Stimulated activated CD4-positive, alpha-beta T cell treated with anti-CD3 and anti-CD28 coated beads, Interleukin-15, amount 100 ng/mL, for 1 hour (primary cell): ENCODE measurements at regions not wholly inside any gene's neighbourhood (a gene's known extent, or its start where the extent isn't known, plus 50 kb on each side); places are given as distances from the start of the nearest gene placed in this dataset.

Experiments used
- DNase-seq, 2 donors: peaks; one replicate each; pipeline ENCODE4 v3.0.0-alpha.2; 2020; ENCODE audit warnings: low read depth in 1 of 2, low spot score in 1 of 2

DNA sequence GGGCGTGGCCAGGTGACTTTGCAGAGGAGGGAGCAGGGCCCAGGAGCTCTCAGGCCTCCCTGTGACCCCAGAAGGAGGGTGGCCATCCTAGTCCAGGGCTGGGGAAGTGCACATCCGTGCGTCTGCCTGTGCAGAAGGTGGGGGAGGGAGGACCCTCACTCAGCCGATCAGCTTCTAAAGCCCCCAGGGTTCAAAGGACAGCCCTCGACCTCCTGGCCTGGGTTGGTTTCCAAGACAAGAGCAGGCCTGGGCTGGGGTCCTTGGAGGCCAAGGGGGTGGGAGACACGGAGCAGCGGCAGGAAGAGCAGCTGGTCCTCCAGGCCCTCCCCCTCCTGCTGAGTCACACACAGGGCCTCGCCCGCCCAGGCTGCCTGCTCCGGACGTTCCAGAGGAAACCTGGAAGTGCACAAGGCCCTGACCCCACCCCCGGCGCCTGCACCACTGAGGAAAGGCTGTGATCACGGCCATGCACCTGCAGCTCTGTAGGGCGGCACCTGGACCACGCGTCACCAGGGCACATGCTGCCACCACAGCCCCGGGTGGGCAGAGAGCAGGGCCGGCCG, 67.1 kb upstream of the ZNF469 start:
- DNase-seq: no peak

DNA sequence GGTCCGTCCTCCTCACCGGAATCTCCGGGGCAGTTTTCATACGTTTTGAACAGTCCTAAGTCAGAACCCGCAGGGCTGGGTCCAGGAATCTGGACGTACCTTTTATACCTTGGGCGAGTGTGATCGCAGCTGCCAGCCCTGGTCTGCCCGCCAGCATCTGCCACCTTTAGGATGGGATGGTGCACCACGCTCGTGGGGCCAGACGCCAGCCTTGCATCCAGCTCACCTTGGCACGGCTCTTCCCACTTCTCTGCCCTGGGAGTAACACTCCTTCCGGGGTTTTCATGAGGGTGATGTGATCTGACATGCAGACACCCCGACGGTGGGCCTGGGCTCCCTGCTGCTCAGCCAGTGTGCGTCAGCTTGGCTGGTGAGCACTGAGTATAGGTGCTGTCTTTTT, 66.6 kb upstream of the ZNF469 start:
- no peak for DNase-seq

DNA sequence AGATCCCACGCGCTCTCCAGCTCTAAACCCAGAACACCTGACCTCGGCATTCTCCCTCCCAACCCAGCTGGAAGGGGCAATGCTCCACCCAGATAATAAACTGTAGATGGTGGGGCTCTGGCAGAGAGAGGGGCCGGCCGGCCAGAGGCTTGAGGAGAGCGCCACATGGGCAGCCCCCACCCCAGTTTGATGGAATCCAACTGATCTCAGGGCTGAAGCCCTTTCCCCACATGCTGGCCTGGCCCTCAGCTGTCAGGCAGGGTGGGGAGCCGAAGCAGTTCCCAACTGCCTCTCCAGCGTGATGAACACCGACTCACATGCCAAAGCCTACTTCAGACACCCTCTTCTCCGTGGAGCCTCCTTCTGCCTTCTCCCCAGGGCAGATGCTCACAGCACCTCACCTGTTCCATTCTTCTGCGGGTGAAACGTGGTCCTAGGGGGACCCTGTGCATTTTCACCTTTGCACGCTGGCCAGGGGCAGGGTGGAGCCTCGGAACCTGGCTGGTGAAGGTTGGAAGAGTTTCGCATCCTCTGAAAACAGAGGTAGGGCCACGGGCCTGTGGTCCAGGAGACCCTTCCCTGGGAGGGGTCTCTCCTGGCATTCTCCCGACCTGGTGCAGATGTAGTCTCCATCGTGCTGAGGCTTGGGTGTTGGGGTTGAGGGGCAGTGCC, 65.7 kb upstream of the ZNF469 start:
- no peak for DNase-seq

DNA sequence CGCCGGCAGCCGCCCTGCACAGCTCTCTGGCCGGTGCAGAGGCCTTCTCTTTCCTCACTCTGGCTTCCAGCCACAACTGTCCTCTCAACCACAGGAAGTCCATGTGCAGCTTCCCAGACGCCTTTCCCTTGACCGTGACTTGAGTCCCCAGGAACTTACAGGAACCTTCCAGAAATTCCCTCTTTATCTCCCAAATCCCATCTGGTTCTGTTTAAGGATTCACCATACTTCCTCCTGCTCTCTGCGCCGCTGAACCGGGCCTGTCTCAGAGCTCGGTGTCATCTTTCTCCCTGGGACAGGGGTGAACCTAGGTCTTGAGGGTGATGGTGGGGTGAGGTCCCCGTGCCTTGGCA, 65.2 kb upstream of the ZNF469 start:
- DNase-seq: no peak

DNA sequence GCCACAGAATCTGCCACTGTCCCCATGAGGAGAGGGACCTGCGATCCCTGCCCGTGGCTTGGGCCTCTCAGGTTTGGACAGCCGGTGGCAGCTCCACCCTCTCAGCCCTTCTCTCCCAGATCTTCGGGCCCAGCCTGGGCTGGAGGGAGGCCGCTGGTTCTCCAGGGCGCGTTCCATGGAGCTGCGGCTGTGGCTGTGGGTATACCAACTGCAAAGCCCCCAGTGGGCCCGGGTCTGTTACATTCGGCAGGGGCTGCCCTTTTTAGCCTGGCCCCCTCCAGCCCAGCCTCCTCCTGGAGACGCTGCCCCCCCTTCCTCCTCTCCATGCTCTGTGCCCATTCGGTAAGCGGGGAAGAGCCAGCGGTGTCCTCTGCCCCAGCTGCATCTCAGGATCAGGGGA, 64.7 kb upstream of the ZNF469 start:
- no peak for DNase-seq

DNA sequence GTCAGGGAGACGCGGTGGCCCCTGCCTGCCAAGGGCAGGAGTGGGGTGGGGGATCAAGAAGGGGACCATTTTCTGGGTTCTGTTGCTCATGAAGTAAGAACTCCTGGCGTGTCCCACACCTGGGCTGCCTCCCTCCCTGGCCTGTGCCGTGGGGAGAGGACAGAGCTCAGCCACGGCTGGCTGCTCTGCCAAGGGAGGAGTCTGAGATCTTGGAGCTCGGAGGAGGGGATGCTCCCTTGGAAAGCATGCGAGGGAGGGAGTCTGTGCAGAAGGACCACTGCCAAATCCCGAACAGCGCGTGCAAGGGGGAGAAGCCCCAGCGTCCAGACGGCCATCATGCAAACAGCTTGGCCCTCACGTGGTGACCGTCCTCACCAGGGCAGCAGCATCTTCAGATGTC, 64.2 kb upstream of the ZNF469 start:
- DNase-seq: no peak

DNA sequence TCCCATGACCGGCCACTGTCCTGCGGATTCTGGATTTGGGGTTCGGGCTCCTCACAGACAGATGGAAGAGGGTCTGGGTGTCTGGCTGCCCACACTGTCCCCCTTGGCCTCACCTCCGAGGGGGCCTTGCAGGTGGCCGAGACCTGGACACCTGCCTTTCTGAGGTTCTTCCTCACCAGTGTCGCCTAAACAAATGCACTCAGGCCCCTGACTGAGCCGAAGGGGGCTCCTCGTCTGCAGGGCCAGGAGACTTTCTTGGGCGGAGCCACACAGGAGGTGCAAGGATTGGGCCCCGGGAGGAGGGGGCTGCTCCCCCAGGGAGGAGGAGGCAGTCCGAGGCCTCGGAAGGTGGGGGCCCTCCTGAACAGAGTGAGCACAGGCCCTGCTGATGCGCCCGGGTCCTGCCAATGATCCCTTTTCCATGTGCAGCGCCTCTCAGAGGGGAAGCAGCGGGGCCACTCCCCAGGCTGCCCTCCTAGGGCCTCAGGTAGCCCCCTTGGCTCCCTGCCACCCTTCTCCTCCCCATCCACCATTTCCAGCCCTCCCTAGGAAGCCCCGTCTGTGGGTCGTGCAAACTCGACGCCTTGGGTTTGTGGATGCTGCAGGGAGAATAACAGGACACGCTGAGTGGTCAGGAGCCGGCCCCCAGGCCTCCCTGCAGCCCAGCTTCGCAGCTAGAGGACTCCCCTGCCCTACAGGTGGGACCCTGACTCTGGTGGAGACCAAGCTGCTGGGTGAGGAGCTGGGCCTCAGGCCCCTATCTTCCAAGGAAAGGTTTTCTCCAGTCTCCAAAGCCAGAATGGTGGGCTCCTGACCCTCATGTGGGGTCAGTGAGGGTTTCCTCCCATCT, 63.4 kb upstream of the ZNF469 start:
- no peak for DNase-seq

DNA sequence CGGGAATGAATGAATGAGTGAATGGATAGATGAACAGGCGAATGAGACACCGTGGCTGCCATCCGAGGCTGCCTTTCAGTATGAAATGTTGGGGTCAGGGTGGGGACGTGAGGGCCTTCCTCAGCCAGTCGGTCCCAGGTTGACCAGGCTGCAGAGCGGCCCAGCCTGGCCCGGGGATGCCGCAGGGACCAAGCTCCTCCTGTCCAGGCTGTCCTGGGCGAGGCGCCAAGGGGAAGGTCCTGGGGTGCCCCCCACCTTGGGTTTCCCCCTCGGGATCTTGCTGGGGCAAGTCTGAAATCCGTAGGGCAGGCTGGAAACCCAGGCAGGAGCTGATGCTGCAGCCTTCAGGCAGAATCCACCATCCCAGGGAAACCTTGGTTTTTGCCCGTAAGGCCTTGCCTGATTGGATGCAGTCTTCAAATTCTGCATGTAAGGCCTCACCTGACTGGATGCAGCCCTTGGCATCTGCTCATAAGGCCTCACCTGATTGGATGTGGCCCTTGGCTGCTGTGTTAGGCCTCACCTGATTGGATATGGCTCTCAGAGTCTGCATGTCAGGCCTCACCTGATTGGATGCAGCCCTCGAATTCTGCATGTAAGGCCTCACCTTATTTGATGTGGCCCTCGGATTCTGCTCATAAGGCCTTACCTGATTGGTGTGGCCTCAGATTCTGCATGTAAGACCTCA, 61.7 kb upstream of the ZNF469 start:
- DNase-seq: no peak

DNA sequence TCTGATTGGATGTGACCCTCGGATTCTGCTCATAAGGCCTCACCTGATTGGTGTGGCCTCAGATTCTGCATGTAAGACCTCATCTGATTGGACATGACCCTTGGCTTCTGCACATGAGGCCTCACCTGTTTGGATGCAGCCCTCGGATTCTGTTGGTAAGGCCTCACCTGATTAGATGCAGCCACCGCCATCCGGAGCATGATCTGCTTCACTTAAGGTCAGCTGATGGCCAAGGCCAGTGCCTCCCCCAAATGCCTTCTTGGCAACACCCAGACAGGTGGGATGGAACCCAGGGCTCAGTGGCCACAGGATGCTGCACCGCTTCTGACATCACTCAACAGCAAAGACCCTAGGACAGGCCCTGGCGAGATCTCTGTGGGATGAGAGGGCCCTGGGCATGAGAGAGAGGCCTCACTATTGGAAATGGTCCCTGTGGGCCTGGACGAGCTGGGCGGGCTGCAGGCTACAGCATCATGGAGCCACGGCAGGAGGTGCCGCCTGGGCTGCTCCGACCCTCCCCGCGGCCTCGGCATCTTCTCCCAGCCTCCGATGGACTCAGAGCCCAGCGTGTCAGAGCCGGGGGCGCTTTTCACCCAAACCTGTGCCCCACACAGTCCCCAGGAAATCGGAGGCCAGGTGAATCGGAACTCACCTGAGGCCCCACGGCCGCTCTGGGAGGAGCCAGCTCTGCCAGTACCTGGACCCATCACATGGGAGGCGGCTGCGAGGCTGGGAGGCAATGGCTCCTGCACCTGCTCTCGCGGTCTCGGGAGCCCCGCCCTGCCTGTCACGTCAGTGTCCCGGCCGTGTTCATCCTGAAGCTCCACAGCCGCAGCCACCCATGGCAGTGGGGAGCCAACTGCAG, 60.9 kb upstream of the ZNF469 start:
- DNase-seq: no peak

DNA sequence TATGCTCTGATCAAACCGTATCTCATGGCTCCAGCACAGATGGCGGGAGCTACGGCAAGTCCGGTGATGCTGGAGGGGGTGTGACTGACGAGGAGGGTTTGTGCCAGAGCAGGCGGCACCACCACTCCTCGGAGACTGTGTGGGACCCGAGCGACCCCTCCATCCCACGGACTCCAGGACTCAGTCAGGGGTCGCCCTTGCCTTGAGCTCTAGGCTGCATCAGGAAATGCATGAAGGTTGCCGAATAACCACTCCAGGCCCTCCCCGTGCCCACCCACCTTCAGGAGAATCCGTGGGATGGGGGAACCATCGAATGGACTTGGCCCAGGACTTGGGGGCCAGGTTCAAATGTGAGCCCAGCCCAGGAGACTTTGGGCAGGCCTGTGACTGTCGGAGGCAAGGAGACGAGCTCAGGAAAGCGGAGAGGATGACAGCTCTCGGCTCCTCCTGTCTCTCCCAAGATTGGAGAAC, 60.2 kb upstream of the ZNF469 start:
- no peak for DNase-seq

DNA sequence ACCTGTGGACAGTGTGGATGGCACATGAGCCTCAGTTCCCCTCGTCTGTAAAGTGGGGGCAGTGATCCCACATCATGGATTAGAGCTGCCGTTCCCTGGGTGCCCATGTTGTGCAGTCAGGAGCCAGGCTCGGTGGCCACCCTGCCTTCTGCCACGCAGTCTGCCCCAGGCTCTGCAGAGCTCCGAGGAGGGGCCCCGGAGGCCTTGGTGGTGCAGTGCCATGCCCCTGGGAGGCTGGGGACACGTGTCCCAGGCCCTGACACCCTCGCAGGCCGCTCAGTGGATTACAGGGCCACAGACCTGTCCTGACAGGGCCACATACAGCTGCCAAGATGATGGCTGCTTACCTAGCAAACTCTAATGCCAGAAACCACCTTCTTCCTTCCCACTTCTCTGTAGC, 59.7 kb upstream of the ZNF469 start:
- no peak for DNase-seq

DNA sequence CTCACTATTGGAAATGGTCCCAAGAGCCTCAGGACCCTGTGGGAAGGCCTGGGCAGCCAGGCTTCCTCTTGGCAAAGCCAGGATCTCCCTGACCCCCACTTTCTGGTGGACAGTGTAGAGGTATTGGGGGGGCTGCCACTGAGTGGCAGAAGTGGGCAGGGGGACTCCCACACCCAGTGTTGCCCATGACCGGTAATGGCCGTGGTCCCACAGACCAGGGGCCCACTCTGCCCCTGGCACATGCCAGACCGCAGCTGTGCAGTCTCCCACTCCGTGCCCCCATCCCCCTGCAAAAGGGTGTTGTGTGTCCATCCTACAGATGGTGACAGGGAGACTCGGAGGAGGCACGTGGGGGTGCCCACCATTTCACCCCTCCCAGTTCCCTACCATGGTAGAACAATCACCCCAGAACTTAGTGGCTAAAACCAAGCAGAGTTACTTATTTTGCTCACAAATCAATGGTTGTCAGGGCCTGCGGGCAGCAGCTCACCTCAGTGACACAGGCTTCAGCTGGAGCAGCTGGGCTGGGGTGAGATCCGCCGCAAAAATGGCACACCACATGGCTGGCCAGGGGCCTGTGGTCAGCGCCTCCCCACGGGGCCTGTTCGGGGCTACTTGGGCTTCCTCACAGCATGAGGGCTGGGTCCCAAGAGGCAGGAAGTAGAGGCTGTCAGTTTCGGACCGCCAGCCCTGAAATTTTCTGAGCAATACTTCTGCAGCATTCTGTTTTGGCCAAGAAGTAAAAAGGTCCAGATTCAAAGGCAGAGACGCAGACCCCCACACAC, 59.0 kb upstream of the ZNF469 start:
- no peak for DNase-seq

DNA sequence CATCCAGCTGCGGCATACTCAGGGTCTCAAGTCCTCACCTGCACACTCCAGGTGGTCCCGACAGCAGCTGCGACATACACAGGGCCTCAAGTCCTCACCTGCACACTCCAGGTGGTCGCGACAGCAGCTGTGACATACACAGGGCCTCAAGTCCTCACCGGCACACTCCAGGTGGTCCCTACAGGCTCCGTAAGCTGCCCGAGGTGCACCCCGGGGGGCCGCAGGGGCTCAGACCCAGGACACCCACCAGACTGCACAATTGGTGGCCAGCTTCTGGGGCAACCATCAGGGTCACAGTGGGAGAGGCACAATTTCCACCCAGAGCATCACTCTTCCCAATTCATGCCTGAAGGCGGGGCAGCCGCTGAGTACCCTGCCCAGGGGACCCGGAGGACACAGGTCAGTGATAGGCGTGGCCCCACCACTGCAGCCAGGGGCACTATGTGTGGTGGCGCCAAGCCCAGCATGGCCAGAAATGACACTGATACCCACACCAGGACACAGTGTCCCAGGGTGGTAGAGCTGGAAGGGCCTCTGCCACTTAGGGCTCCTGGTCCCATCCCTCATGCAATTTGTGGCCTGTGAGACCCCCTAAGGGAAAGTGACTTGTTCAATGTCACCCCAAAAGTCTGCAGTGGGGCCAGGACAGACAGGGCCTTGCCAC, 57.5 kb upstream of the ZNF469 start:
- DNase-seq: no peak

DNA sequence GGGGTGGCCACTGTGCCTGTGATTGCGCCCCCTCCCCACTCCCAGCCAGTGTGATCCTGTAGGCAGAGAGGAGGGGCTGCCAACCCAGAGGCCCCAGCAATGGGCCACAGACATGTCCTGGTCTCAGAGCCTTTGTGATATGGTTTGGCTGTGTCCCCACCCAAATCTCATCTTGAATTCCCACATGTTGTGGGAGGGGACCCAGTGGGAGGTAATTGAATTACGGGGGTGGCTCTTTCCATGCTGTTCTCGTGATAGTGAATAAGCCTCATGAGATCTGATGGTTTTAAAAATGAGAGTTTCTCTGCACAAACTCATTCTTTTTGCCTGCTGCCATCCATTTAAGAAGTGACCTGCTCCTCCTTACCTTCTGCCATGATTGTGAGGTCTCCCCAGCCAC, 56.8 kb upstream of the ZNF469 start:
- no peak for DNase-seq

DNA sequence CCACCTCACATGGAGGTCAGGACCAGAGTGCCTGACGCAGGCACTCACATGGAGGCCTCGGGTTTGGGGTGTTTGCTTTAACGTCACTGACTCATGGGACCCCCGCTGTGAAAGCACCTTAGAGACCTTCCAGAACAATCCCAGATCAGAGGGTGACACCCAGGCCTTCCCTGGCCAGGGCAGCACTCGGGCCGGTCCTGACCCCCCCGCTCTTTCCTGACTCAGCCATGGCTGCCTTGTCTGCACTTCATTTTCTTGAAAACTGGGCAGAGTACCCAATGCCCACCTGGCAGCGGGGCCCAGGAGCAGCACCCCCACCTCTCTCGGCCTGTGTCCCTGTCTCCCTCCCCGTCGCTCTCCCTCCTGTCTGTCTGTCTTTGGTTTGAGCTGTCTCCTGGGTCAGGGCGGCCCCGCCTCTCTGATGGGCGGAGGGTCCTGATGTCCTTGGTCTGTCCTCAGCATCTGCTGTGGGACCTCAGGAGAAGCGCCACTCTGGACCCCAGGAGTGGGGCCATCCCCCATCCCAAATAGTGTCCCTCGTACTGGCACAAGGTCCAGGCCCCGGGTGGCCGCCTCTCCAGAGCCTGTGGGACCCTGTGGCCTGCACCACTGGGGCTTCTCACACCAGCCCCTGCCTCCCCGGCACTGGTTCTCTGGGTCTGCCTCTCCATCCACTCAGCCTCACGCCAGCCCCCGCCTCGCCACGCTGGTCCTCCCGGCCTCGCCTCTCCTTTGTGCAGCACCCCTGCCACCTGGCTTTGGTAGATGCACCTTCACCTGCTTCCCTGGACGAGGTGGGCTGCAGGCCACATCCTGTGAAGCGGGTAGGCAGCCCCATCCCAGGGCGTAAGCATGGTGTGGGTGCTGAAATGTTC, 55.9 kb upstream of the ZNF469 start:
- no peak for DNase-seq

DNA sequence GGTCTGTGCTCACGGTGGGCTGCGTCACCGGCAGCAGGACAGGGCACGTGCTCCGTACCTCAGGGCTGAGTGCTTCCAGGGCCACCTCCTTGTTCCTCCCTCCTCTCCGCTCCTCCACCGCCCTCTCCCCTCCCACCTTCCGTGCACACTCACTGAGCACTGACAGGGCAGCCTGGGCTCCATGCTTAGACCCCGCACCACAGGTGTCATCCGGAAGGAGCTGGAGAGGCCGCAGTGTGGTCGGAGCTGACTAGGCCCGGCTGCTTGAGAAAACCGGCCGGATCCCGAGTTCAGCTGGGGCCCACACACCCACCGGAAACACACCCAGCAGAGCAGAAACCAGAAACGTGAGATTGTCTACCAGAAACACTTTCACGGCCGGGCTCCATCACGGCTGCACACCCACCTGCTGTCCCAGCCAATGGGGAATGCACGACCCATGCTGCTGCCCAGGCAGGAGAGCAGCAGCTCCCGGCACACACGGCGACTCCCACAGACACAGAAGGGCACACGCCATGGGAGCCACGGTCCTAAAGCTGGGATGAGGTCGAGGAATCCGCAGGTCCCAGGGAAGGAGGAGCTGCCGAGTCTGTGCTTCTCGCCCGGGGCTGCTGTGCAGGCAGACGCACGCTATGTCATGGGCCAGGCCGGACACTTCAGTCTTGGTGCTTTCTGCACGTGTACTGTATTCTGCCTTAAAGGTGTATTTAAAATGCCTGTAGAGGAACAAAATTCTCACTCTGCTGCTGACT, 55.0 kb upstream of the ZNF469 start:
- no peak for DNase-seq

DNA sequence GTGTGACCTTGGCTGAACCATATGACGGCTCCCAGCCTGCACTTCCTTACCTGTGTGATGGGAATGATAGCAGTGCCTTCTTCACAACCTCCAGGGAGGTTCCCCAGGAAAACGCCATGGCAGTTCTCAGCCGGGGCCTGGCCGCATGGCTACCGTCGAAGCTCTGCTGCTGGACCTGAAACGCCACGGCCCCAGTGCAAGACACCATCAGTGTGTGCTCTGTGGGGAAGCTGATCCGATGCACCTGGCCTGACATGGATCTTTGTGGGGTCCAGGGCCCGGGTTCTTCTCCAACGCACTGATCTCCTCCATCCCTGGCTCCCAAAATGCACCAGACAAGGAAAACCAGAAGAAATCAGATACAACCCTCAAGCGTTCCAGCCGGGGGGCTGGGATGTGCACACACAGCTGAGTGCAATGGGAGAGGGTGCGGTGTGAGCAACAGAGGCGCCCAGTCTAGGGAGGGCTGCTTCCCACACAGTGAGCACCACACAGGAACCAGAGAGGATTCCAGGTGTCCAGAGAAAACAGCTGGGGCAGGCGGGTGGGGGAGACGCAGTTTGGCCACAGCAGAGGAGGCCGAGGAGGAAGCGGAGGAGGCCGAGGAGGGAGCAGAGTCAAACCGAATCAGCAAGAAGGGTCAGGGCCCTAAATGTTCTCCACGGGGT, 54.3 kb upstream of the ZNF469 start:
- DNase-seq: no peak
